WI38 (cell line): ENCODE measurements at regions not wholly inside any gene's neighbourhood (a gene's known extent, or its start where the extent isn't known, plus 50 kb on each side); places are given as distances from the start of the nearest gene placed in this dataset.

ENCODE experiments used
- H3K4me3 ChIP-seq: 2 replicates; pipeline ENCODE4 v1.5.1; 2011; ENCODE audit warnings: low read depth, mild to moderate bottlenecking, control low read depth, low read length
- CTCF ChIP-seq: IDR thresholded peaks from 2 replicates; pipeline ENCODE4 v1.5.1; 2012; ENCODE audit warnings: low read depth, mild to moderate bottlenecking, control low read depth, low read length

- H3K4me3 ChIP-seq = no peak overlapping the region
- no peak for TF ChIP-seq CTCF
These were observed 285.9 kb downstream of the KIF4B start for GRCh38 chr5:155299386-155300005.

- no peak overlapping the region for H3K4me3 ChIP-seq
These were observed 289.6 kb downstream of the KIF4B start for GRCh38 chr5:155303120-155303519.

GRCh38 chr5:155307229-155307628 lies 293.7 kb downstream of the KIF4B start:
- H3K4me3 ChIP-seq = no peak overlapping the region
- no peak for TF ChIP-seq CTCF

More at GRCh38 chr5:155303120-155303519, 289.6 kb downstream of the KIF4B start:
- no peak for TF ChIP-seq CTCF

- no peak overlapping the region for H3K4me3 ChIP-seq
- no peak for TF ChIP-seq CTCF
These were observed 294.7 kb downstream of the KIF4B start for GRCh38 chr5:155308289-155308688.

- TF ChIP-seq CTCF = no peak
- H3K4me3 ChIP-seq = no peak overlapping the region
These were observed 295.6 kb downstream of the KIF4B start for GRCh38 chr5:155309021-155309746.

- TF ChIP-seq CTCF = no peak
- H3K4me3 ChIP-seq = no peak overlapping the region
These were observed 298.2 kb downstream of the KIF4B start for GRCh38 chr5:155311721-155312120.

GRCh38 chr5:155313518-155313917 lies 300.0 kb downstream of the KIF4B start:
- no peak overlapping the region for H3K4me3 ChIP-seq
- TF ChIP-seq CTCF = no peak
